ENCODE measurements at regions not wholly inside any gene's neighbourhood (a gene's known extent, or its start where the extent isn't known, plus 50 kb on each side); places are given as distances from the start of the nearest gene placed in this dataset.

GRCh38 chr14:30450631-30451545 lies 108.1 kb upstream of the G2E3 start:
- no peaks in the 10 kb centered on the region for H3K36me3 Mint-ChIP-seq (ENCODE audit: insufficient read depth in 1 of 3, low read depth in 3 of 3)
- no peak overlapping the region for H2BK5ac ChIP-seq (ENCODE audit: insufficient read length, low read length)
- no peak for DNase-seq
- H3K27ac ChIP-seq (ENCODE audit: insufficient read length, low read depth, low read length), result no peak overlapping the region
- no peak overlapping the region for H2BK20ac ChIP-seq (ENCODE audit: low read depth, low read length, poor library complexity, severe bottlenecking)
- no peak overlapping the region for H3K23ac ChIP-seq (ENCODE audit: insufficient read length, low read depth, low read length)
- TF ChIP-seq CTCF (conservative IDR thresholded peaks at IDR 0.05), result no peak
- no peaks in the 10 kb centered on the region for H3K79me1 ChIP-seq (ENCODE audit: insufficient read depth, low read depth, low read length, poor library complexity, severe bottlenecking)
- H3K27ac Mint-ChIP-seq, result no peak overlapping the region
- H3K4me1 Mint-ChIP-seq, result peaks cover 20 to 27% of the 10 kb centered on the region in 2 experiments
- no peak overlapping the region for H2BK15ac ChIP-seq (ENCODE audit: low read depth, low read length)
- no peaks in the 10 kb centered on the region for H4K20me1 ChIP-seq (ENCODE audit: control insufficient read depth, insufficient read depth, insufficient read length)
- H2AK5ac ChIP-seq (ENCODE audit: insufficient read length, low read length), result no peak overlapping the region
- H3K27me3 Mint-ChIP-seq (ENCODE audit: low read depth), result no peaks in the 10 kb centered on the region
- no peak overlapping the region for H3K4me3 Mint-ChIP-seq
- no peak overlapping the region for H3T11ph ChIP-seq (ENCODE audit: low read length)
- no peak overlapping the region for H4K91ac ChIP-seq (ENCODE audit: insufficient read length, low read depth, low read length)
- no peaks in the 10 kb centered on the region for H3K79me2 ChIP-seq (ENCODE audit: insufficient read depth, low read length)
- no peak overlapping the region for H3K4me2 ChIP-seq (ENCODE audit: insufficient read depth, insufficient read length, low read length)
- H3K9me3 ChIP-seq (ENCODE audit: control insufficient read depth, low read depth, low read length), result no peaks in the 10 kb centered on the region
- no peaks in the 10 kb centered on the region for H3K23me2 ChIP-seq (ENCODE audit: insufficient read length, low read depth, low read length, poor library complexity, severe bottlenecking)
- no peak overlapping the region for H3K9ac ChIP-seq (ENCODE audit: extremely low read depth, insufficient read length, low read length)
- H3K9me3 Mint-ChIP-seq, result no peaks in the 10 kb centered on the region
- no peak overlapping the region for H3K14ac ChIP-seq (ENCODE audit: insufficient read depth, low read length)
- H2BK12ac ChIP-seq (ENCODE audit: insufficient read length, low read depth, low read length), result no peak overlapping the region
- H3K27me3 ChIP-seq (ENCODE audit: insufficient read depth, low read length), result no peaks in the 10 kb centered on the region
- no peak overlapping the region for H3K18ac ChIP-seq (ENCODE audit: insufficient read length, low read depth, low read length)
- H2BK120ac ChIP-seq (ENCODE audit: low read depth, low read length, poor library complexity, severe bottlenecking), result no peak overlapping the region
- H2AFZ ChIP-seq (ENCODE audit: low read length), result no peak overlapping the region
- H3K56ac ChIP-seq (ENCODE audit: insufficient read length, low read depth, low read length), result no peak overlapping the region
- no peaks in the 10 kb centered on the region for H3K4me1 ChIP-seq (ENCODE audit: insufficient read depth, low read length)
- H3K4ac ChIP-seq (ENCODE audit: low read depth, low read length), result no peak overlapping the region
- no peak overlapping the region for H4K8ac ChIP-seq (replicated peaks; ENCODE audit: insufficient read length, low read depth, low read length)
- no peak overlapping the region for H4K5ac ChIP-seq (ENCODE audit: insufficient read length, low read depth, low read length)
- no CpG with 5 or more reads among the region's 8 CpGs for WGBS (ENCODE audit: extremely low coverage, insufficient read length, low lambda C conversion rate)

Data from H9 (cell line).